IMR-90 (cell line): ENCODE measurements at regions not wholly inside any gene's neighbourhood (a gene's known extent, or its start where the extent isn't known, plus 50 kb on each side); places are given as distances from the start of the nearest gene placed in this dataset.

Experiments used
- ATAC-seq: fragments of 200-7000 bp; cut with Tn5 transposase; 2 replicates; pipeline ENCODE4 v1.9.1; 2020; ENCODE audit warnings: low read depth, mild to moderate bottlenecking, moderate library complexity
- BruUV-seq: library from RNA; stranded (reverse); fragments of 400-500 nt; replicated peaks from 2 replicates; lab custom pipeline; 2021; lab: Mats Ljungman, UMichigan
- CTCF ChIA-PET: fragments of 300-600 bp; formaldehyde crosslinking; extraction: SDS; loops from one replicate; lab custom pipeline; 2021; ENCODE audit warnings: antibody characterized with exemption; lab: Yijun Ruan, JAX
- POLR2A ChIA-PET: fragments of 300-600 bp; sonication (Branson Sonifier 250); formaldehyde crosslinking; loops from one replicate; lab custom pipeline; 2022; ENCODE audit warnings: antibody characterized with exemption; ENCODE audit not compliant: unreplicated experiment; lab: Charles Lee
- DNase-seq: peaks from one replicate; pipeline ENCODE4 v3.0.0; 2013
- H2AFZ ChIP-seq: replicated peaks from 2 replicates; pipeline ENCODE3; 2013; ENCODE audit warnings: low read length, mild to moderate bottlenecking; ENCODE audit not compliant: poor library complexity
- H2AK5ac ChIP-seq: 2 replicates; pipeline ENCODE4 v1.6.1; 2013; ENCODE audit warnings: low read depth, low read length, inconsistent platforms
- H2AK9ac ChIP-seq: replicated peaks from 2 replicates; pipeline ENCODE3; 2013; ENCODE audit warnings: mild to moderate bottlenecking, low read depth, low read length, moderate library complexity; ENCODE audit not compliant: poor library complexity
- H2BK120ac ChIP-seq: 2 replicates; pipeline ENCODE4 v1.6.1; 2013; ENCODE audit warnings: low read depth, low read length, inconsistent platforms
- H2BK15ac ChIP-seq: 3 replicates; pipeline ENCODE4 v1.6.1; 2013; ENCODE audit warnings: low read depth, low read length, inconsistent platforms
- H2BK20ac ChIP-seq: 2 replicates; pipeline ENCODE4 v1.6.1; 2013; ENCODE audit warnings: low read depth, mild to moderate bottlenecking, inconsistent platforms, low read length, moderate library complexity
- H2BK5ac ChIP-seq: 2 replicates; pipeline ENCODE4 v1.6.1; 2013; ENCODE audit warnings: mild to moderate bottlenecking, low read depth, low read length, inconsistent platforms; ENCODE audit not compliant: poor library complexity, severe bottlenecking
- H3K14ac ChIP-seq: replicated peaks from 2 replicates; pipeline ENCODE4 v1.6.1; 2013; ENCODE audit warnings: low read depth, low read length, inconsistent platforms
- H3K18ac ChIP-seq: 2 replicates; pipeline ENCODE4 v1.6.1; 2013; ENCODE audit warnings: low read depth, low read length, control low read depth
- H3K23ac ChIP-seq: 2 replicates; pipeline ENCODE4 v1.6.1; 2013; ENCODE audit warnings: low read depth, low read length, inconsistent platforms
- H3K27ac ChIP-seq: 2 replicates; pipeline ENCODE4 v1.5.1; 2013; ENCODE audit warnings: mild to moderate bottlenecking, control low read depth, low read length; ENCODE audit not compliant: insufficient read depth
- H3K27me3 ChIP-seq: 2 replicates; pipeline ENCODE4 v1.6.1; 2013; ENCODE audit warnings: low read length; ENCODE audit not compliant: control insufficient read depth, insufficient read depth
- H3K36me3 ChIP-seq: 2 replicates; pipeline ENCODE4 v1.6.1; 2013; ENCODE audit warnings: low read length, mixed read lengths; ENCODE audit not compliant: control insufficient read depth, insufficient read depth
- H3K4ac ChIP-seq: 2 replicates; pipeline ENCODE4 v1.6.1; 2013; ENCODE audit warnings: low read depth, low read length, inconsistent platforms
- H3K4me1 ChIP-seq: 2 replicates; pipeline ENCODE4 v1.6.1; 2013; ENCODE audit warnings: low read length, mixed read lengths; ENCODE audit not compliant: control insufficient read depth, insufficient read depth
- H3K4me2 ChIP-seq: 2 replicates; pipeline ENCODE4 v1.6.1; 2013; ENCODE audit warnings: low read depth, mild to moderate bottlenecking, control low read depth, low read length, moderate library complexity
- H3K4me3 ChIP-seq: 2 replicates; pipeline ENCODE4 v1.5.1; 2013; ENCODE audit warnings: low read depth, mild to moderate bottlenecking, control low read depth, low read length, moderate library complexity; ENCODE audit not compliant: insufficient read depth
- H3K56ac ChIP-seq: 2 replicates; pipeline ENCODE4 v1.6.1; 2013; ENCODE audit warnings: low read length, inconsistent platforms; ENCODE audit not compliant: insufficient read depth; ENCODE audit errors: extremely low read depth
- H3K79me1 ChIP-seq, 2 experiments: 2 replicates each; pipeline ENCODE4 v1.6.1; 2013; ENCODE audit warnings: low read length in 2 of 2, inconsistent platforms in 1 of 2, low read depth in 1 of 2
- H3K9ac ChIP-seq: 2 replicates; pipeline ENCODE4 v1.6.1; 2013; ENCODE audit warnings: low read depth, low read length, control low read depth
- H3K9me1 ChIP-seq: 2 replicates; pipeline ENCODE4 v1.6.1; 2013; ENCODE audit warnings: low read length, inconsistent platforms; ENCODE audit not compliant: insufficient read depth
- H3K9me3 ChIP-seq: 2 replicates; pipeline ENCODE4 v1.6.1; 2013; ENCODE audit warnings: low read length; ENCODE audit not compliant: control insufficient read depth, insufficient read depth
- H4K20me1 ChIP-seq: 2 replicates; pipeline ENCODE4 v1.6.1; 2013; ENCODE audit warnings: low read length, inconsistent platforms; ENCODE audit not compliant: insufficient read depth
- H4K5ac ChIP-seq: 2 replicates; pipeline ENCODE4 v1.6.1; 2013; ENCODE audit warnings: mild to moderate bottlenecking, low read depth, low read length, control low read depth
- H4K8ac ChIP-seq, 2 experiments: 2 replicates each; pipeline ENCODE4 v1.6.1; 2013; ENCODE audit warnings: low read depth in 2 of 2, low read length in 2 of 2, control low read depth in 1 of 2, inconsistent platforms in 1 of 2
- H4K91ac ChIP-seq: 2 replicates; pipeline ENCODE4 v1.6.1; 2013; ENCODE audit warnings: low read depth, low read length, inconsistent platforms; ENCODE audit not compliant: insufficient read depth
- CHD1 ChIP-seq: IDR thresholded peaks from 2 replicates; pipeline ENCODE4 v1.6.1; 2012; ENCODE audit warnings: low read depth, low read length, improper control_type of control experiment
- SMC3 ChIP-seq: fragments of 150-350 bp; IDR thresholded peaks from 2 replicates; pipeline ENCODE4 v1.6.1; 2016; ENCODE audit warnings: low read depth, mild to moderate bottlenecking, antibody characterized with exemption, low read length, moderate library complexity
- WGBS, 2 experiments: methylation state at CpG; one replicate each; pipeline versions ENCODE4 v1.1.5 to v1.1.7; 2013; ENCODE audit warnings: missing lambda C conversion rate in 2 of 2; ENCODE audit not compliant: insufficient read length in 1 of 2; ENCODE audit errors: extremely low coverage in 2 of 2; 5-methylcytosine and 5-hydroxymethylcytosine counted together
- dilution Hi-C: fragments of 300-500 bp; cut with HindIII; formaldehyde crosslinking; loops from one replicate; pipeline ENCODE4 v1.14.3; 2018; ENCODE audit warnings: low sequenced_read_pairs; ENCODE audit not compliant: unreplicated experiment
- in situ Hi-C: fragments of 300-500 bp; cut with MboI; formaldehyde crosslinking; loops from 3 replicates; pipeline ENCODE4 v1.14.3; 2019; ENCODE audit warnings: low sequenced_read_pairs, inconsistent platforms, mixed read lengths
- intact Hi-C: fragments of 100-400 bp; cut with micrococcal nuclease; formaldehyde crosslinking; loops from 2 replicates; pipeline ENCODE4 v1.10.0; 2022

GRCh38 chr2:173656086-173656485, 301.4 kb downstream of the CDCA7 start:
- Histone ChIP-seq H4K5ac (no peak overlapping the region), H3K23ac (no peak overlapping the region), H3K56ac (no peak overlapping the region), H2BK15ac (peak overlapping the region; percentile 45; the same call in 1 of the 3 replicates), H3K18ac (no peak overlapping the region), H3K36me3 (no peaks in the 10 kb centered on the region), H3K4ac (0 out of 2 replicates have a peak overlapping the region, but pooled peaks have one; percentile 25), H3K9me1 (peaks cover 15% of the 10 kb centered on the region), H2AK9ac (no peak overlapping the region), H3K4me3 (no peak overlapping the region), H3K4me1 (peaks cover 18% of the 10 kb centered on the region), H4K91ac (peak overlapping the region; percentile 38; the same call in 1 of the 2 replicates), H4K8ac (no peak overlapping the region), H3K9me3 (no peaks in the 10 kb centered on the region), H2AFZ (no peak overlapping the region), H3K27me3 (no peaks in the 10 kb centered on the region), H2BK5ac (no peak overlapping the region), H2AK5ac (0 out of 2 replicates have a peak overlapping the region, but pooled peaks have one; percentile 10), H3K4me2 (no peak overlapping the region), H3K14ac (no peak overlapping the region), H3K79me1 (peaks cover 0 to 3% of the 10 kb centered on the region in 2 experiments; a peak in 1 of 4 replicates), H2BK120ac (no peak overlapping the region), H4K20me1 (no peaks in the 10 kb centered on the region; the same call in 1 of the 2 replicates), H2BK20ac (peak overlapping the region; percentile 32; the same call in 1 of the 2 replicates), H3K27ac (no peak overlapping the region), H3K9ac (no peak overlapping the region)
- POLR2A ChIA-PET: no interaction called here
- DNase-seq (no peak), ATAC-seq (no peak)
- no CpG with 5 or more reads among the region's 1 CpG for WGBS, 2 experiments
- intact Hi-C loops: loop anchor here (10.0 kb wide), 2 partner anchors 289 to 399 kb away; no protein-coding TSS in a partner anchor
- CTCF ChIA-PET: no interaction called here
- TF ChIP-seq SMC3 (no peak), CHD1 (no peak)
- dilution Hi-C loops: no loop called here
- BruUV-seq: no TSS peak
- in situ Hi-C loops: no loop called here
